ENCODE measurements at regions not wholly inside any gene's neighbourhood (a gene's known extent, or its start where the extent isn't known, plus 50 kb on each side); places are given as distances from the start of the nearest gene placed in this dataset.

DNA sequence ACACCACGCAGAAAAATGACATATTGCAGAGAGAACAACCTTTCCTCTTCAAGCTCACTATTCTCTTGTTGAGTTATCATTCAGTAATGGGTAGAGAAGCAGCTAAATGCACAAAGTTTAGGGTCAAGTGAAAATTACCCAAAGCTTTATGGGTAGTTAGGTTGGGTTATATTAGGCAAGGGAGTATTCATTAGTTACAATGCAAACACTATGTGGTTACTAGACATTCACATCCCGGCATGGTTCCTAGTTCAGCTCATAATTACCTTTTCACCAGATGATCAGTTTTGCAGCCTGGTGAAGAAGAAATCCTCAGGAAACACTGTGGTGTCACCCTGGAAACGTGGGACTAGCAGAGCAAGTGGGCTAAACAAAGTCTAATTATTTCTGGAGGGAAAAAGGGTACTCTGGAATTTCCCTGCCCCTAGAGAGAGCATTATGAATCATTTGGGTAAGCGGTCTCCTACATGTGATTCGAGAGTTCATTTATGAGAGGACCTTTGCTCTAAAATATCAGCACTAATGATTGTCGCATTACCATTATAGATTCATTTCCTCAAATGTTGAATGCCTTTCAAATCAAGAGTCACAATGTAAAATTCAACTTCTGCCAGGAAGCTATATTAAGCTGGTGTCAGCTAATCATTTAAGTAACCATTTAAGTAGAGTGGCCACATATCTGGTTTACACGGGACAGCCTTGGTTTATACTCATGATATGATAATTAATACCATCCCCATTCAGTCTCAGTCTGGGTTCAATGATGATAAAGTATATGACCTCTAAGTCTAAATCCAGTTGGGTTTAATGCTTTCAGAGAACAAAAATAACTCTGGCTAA is 1208.0 kb downstream of the DIAPH3 start (continued):
- TF ChIP-seq CBFB (IDR thresholded peaks at IDR 0.05; ENCODE audit: low read depth) (no peak; the same call in 1 of the 2 replicates), RB1 (IDR thresholded peaks at IDR 0.05; ENCODE audit: borderline replicate concordance) (no peak), WRNIP1 (IDR thresholded peaks at IDR 0.05; ENCODE audit: borderline replicate concordance, low read depth, low read length) (no peak), RELA (IDR thresholded peaks at IDR 0.05; ENCODE audit: borderline replicate concordance, partially characterized antibody) (peak; percentile 98), ZNF622 (IDR thresholded peaks at IDR 0.05) (no peak), BACH1 (IDR thresholded peaks at IDR 0.05; ENCODE audit: borderline replicate concordance) (peak; percentile 84; the same call in 1 of the 2 replicates), BMI1 (IDR thresholded peaks at IDR 0.05; ENCODE audit: borderline replicate concordance) (peak; percentile 89), POU2F2 (IDR thresholded peaks at IDR 0.05; ENCODE audit: borderline replicate concordance, low read depth, low read length) (peak; percentile 34; the same call in 1 of the 3 replicates), RBBP5 (conservative IDR thresholded peaks at IDR 0.05) (no peak), NR2C2 (IDR thresholded peaks at IDR 0.05; ENCODE audit: borderline replicate concordance, control insufficient read depth, insufficient read length, low read depth) (no peak), BCL11A (IDR thresholded peaks at IDR 0.05; ENCODE audit: low read depth, low read length) (peak; percentile 99), JUND (IDR thresholded peaks at IDR 0.05; ENCODE audit: low read depth, low read length) (peak; percentile 80; the same call in 1 of the 2 replicates), TBL1XR1 (IDR thresholded peaks at IDR 0.05; ENCODE audit: low read depth, low read length) (peak; percentile 48; the same call in 1 of the 2 replicates)
- TF ChIP-seq, protein P1, sequence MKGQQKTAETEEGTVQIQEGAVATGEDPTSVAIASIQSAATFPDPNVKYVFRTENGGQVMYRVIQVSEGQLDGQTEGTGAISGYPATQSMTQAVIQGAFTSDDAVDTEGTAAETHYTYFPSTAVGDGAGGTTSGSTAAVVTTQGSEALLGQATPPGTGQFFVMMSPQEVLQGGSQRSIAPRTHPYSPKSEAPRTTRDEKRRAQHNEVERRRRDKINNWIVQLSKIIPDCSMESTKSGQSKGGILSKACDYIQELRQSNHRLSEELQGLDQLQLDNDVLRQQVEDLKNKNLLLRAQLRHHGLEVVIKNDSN (IDR thresholded peaks at IDR 0.05; ENCODE audit: borderline replicate concordance, extremely low read length, insufficient read depth, low read depth, low read length) = no peak
- TF ChIP-seq, protein P2, sequence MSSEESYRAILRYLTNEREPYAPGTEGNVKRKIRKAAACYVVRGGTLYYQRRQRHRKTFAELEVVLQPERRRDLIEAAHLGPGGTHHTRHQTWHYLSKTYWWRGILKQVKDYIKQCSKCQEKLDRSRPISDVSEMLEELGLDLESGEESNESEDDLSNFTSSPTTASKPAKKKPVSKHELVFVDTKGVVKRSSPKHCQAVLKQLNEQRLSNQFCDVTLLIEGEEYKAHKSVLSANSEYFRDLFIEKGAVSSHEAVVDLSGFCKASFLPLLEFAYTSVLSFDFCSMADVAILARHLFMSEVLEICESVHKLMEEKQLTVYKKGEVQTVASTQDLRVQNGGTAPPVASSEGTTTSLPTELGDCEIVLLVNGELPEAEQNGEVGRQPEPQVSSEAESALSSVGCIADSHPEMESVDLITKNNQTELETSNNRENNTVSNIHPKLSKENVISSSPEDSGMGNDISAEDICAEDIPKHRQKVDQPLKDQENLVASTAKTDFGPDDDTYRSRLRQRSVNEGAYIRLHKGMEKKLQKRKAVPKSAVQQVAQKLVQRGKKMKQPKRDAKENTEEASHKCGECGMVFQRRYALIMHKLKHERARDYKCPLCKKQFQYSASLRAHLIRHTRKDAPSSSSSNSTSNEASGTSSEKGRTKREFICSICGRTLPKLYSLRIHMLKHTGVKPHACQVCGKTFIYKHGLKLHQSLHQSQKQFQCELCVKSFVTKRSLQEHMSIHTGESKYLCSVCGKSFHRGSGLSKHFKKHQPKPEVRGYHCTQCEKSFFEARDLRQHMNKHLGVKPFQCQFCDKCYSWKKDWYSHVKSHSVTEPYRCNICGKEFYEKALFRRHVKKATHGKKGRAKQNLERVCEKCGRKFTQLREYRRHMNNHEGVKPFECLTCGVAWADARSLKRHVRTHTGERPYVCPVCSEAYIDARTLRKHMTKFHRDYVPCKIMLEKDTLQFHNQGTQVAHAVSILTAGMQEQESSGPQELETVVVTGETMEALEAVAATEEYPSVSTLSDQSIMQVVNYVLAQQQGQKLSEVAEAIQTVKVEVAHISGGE (CRISPR knock-in tag; IDR thresholded peaks at IDR 0.05) = no peak
- TF ChIP-seq, protein P3, sequence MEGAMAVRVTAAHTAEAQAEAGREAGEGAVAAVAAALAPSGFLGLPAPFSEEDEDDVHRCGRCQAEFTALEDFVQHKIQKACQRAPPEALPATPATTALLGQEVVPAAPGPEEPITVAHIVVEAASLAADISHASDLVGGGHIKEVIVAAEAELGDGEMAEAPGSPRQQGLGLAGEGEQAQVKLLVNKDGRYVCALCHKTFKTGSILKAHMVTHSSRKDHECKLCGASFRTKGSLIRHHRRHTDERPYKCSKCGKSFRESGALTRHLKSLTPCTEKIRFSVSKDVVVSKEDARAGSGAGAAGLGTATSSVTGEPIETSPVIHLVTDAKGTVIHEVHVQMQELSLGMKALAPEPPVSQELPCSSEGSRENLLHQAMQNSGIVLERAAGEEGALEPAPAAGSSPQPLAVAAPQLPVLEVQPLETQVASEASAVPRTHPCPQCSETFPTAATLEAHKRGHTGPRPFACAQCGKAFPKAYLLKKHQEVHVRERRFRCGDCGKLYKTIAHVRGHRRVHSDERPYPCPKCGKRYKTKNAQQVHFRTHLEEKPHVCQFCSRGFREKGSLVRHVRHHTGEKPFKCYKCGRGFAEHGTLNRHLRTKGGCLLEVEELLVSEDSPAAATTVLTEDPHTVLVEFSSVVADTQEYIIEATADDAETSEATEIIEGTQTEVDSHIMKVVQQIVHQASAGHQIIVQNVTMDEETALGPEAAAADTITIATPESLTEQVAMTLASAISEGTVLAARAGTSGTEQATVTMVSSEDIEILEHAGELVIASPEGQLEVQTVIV (IDR thresholded peaks at IDR 0.05; ENCODE audit: borderline replicate concordance, partially characterized antibody) = no peak
- TF ChIP-seq, protein P4, sequence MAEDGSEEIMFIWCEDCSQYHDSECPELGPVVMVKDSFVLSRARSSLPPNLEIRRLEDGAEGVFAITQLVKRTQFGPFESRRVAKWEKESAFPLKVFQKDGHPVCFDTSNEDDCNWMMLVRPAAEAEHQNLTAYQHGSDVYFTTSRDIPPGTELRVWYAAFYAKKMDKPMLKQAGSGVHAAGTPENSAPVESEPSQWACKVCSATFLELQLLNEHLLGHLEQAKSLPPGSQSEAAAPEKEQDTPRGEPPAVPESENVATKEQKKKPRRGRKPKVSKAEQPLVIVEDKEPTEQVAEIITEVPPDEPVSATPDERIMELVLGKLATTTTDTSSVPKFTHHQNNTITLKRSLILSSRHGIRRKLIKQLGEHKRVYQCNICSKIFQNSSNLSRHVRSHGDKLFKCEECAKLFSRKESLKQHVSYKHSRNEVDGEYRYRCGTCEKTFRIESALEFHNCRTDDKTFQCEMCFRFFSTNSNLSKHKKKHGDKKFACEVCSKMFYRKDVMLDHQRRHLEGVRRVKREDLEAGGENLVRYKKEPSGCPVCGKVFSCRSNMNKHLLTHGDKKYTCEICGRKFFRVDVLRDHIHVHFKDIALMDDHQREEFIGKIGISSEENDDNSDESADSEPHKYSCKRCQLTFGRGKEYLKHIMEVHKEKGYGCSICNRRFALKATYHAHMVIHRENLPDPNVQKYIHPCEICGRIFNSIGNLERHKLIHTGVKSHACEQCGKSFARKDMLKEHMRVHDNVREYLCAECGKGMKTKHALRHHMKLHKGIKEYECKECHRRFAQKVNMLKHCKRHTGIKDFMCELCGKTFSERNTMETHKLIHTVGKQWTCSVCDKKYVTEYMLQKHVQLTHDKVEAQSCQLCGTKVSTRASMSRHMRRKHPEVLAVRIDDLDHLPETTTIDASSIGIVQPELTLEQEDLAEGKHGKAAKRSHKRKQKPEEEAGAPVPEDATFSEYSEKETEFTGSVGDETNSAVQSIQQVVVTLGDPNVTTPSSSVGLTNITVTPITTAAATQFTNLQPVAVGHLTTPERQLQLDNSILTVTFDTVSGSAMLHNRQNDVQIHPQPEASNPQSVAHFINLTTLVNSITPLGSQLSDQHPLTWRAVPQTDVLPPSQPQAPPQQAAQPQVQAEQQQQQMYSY (CRISPR knock-in tag; IDR thresholded peaks at IDR 0.05) = no peak
